Liver (tissue), 2 donors: ENCODE measurements at regions not wholly inside any gene's neighbourhood (a gene's known extent, or its start where the extent isn't known, plus 50 kb on each side); places are given as distances from the start of the nearest gene placed in this dataset.

Experiments
- FOXA1 ChIP-seq: IDR thresholded peaks from 2 replicates; pipeline ENCODE4 v1.6.1; 2016; ENCODE audit warnings: antibody characterized with exemption
- SP1 ChIP-seq: IDR thresholded peaks from 2 replicates; pipeline ENCODE4 v1.6.1; 2018; ENCODE audit warnings: antibody characterized with exemption, mild to moderate bottlenecking
- TF ChIP-seq, protein P1 (sequence below): IDR thresholded peaks from 2 replicates; pipeline ENCODE4 v1.6.1; 2016; ENCODE audit warnings: antibody characterized with exemption
- donor health status: healthy.

GRCh38 chr13:37503287-37503686 lies 95.3 kb downstream of the POSTN start:
- TF ChIP-seq, protein P1, sequence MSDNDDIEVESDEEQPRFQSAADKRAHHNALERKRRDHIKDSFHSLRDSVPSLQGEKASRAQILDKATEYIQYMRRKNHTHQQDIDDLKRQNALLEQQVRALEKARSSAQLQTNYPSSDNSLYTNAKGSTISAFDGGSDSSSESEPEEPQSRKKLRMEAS = no peak
- no peak for TF ChIP-seq SP1
- no peak for TF ChIP-seq FOXA1
